ENCODE measurements at regions not wholly inside any gene's neighbourhood (a gene's known extent, or its start where the extent isn't known, plus 50 kb on each side); places are given as distances from the start of the nearest gene placed in this dataset.

- no peak for DNase-seq
Measured at GRCh38 chr17:33404070-33404819, 111.2 kb upstream of the ASIC2 start.

- DNase-seq = no peak
Measured at GRCh38 chr17:33416131-33416530, 123.0 kb upstream of the ASIC2 start.

GRCh38 chr17:33421933-33422332 lies 128.8 kb upstream of the ASIC2 start:
- DNase-seq = no peak

- no peak for DNase-seq
Measured at GRCh38 chr17:33433581-33433980, 140.5 kb upstream of the ASIC2 start.

GRCh38 chr17:33434841-33435240 lies 141.7 kb upstream of the ASIC2 start:
- no peak for DNase-seq

- DNase-seq = no peak
Measured at GRCh38 chr17:33435721-33436301, 142.7 kb upstream of the ASIC2 start.

GRCh38 chr17:33436321-33436720 lies 143.2 kb upstream of the ASIC2 start:
- no peak for DNase-seq

GRCh38 chr17:33438139-33438538 lies 145.0 kb upstream of the ASIC2 start:
- no peak for DNase-seq

GRCh38 chr17:33438578-33438977 lies 145.5 kb upstream of the ASIC2 start:
- no peak for DNase-seq

- no peak for DNase-seq
Measured at GRCh38 chr17:33442320-33442719, 149.2 kb upstream of the ASIC2 start.

GRCh38 chr17:33444731-33445130 lies 151.6 kb upstream of the ASIC2 start:
- no peak for DNase-seq

- DNase-seq = no peak
Measured at GRCh38 chr17:33447090-33447489, 154.0 kb upstream of the ASIC2 start.

- DNase-seq = no peak
Measured at GRCh38 chr17:33451221-33451620, 158.1 kb upstream of the ASIC2 start.

- no peak for DNase-seq
Measured at GRCh38 chr17:33457477-33457876, 164.4 kb upstream of the ASIC2 start.

- no peak for DNase-seq
Measured at GRCh38 chr17:33459078-33459940, 166.2 kb upstream of the ASIC2 start.

GRCh38 chr17:33460781-33461450 lies 167.8 kb upstream of the ASIC2 start:
- no peak for DNase-seq

GRCh38 chr17:33463887-33464286 lies 170.8 kb upstream of the ASIC2 start:
- DNase-seq = no peak

- no peak for DNase-seq
Measured at GRCh38 chr17:33464669-33465280, 171.7 kb upstream of the ASIC2 start.

- DNase-seq = no peak
Measured at GRCh38 chr17:33469421-33469820, 176.3 kb upstream of the ASIC2 start.

- DNase-seq = no peak
Measured at GRCh38 chr17:33469911-33470310, 176.8 kb upstream of the ASIC2 start.

- DNase-seq = no peak
Measured at GRCh38 chr17:33473061-33473460, 180.0 kb upstream of the ASIC2 start.

GRCh38 chr17:33474789-33475188 lies 181.7 kb upstream of the ASIC2 start:
- no peak for DNase-seq

GRCh38 chr17:33475594-33475993 lies 182.5 kb upstream of the ASIC2 start:
- DNase-seq = no peak
